ENCODE measurements at regions not wholly inside any gene's neighbourhood (a gene's known extent, or its start where the extent isn't known, plus 50 kb on each side); places are given as distances from the start of the nearest gene placed in this dataset.

DNA sequence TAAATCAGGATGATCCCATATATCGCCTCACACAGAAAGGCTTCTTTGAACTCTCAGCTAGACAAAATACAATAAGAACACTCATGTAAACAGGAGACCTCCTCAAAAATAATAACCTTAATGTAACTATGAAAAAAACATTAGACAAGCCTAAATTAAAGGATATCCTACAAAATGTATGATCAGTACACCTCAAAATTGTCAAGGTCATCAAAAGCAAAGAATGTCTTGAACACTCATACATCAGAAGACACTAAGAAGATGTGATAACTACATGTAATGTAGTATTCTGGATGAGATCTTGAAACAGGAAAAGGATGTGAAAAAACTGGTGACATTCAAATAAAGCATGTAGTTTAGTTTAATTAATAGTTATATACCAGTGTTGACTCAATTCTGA lies 616.8 kb upstream of the ZEB2 start:
- DNase-seq: no peak

DNA sequence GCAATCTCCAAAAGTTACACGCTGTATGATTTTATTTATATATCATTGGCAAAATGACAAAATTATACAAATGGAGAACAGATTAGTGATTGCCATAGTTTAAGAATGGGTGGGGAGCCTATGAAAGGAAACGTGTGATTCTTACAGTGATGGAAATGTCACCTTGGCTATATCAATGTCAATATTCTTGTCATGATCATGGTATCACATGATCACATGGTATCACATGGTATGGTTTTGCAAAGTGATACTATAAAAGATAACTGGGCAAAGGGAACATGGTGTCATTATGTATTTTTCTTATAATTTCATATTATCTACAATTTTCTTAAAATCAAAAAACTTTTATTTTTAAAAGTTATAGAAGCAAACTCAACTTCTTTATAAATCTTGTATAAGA lies 606.2 kb upstream of the ZEB2 start:
- no peak for DNase-seq

DNA sequence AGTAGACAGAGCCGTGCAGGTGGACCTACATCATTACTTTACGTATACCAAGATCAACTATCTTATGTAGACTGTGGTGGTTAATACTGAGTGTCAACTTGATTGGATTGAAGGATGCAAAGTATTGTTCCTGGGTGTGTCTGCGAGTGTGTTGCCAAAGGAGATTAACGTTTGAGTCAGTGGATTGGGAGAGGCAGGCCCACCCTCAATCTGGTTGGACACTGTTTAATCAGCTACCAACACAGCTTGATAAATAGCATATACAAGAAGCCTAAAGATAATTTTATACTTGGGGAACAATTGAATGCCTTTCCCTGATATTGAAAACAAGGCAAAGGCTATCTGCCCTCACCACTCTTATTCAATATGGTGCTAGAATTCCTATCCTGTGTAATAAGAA lies 604.2 kb upstream of the ZEB2 start:
- DNase-seq: no peak

DNA sequence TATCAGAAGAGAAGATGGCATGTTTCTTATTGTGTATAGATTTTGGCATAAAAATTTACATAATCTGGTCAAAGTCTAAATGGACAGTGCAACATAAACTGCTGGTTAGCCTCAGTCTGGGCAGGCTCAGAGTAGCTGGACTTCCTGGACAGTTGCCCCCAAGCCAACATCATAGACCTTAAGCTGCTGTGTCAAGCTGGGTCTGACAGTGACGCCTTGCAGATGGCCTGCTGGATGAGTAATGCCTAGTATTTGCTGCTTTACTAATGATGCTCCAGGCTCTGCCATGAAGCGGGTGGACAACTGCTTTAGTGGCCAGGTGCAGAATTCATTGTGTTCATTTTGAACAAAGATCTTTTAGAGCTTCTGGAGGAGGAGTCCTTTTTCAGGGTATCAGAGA lies 603.7 kb upstream of the ZEB2 start:
- no peak for DNase-seq

DNA sequence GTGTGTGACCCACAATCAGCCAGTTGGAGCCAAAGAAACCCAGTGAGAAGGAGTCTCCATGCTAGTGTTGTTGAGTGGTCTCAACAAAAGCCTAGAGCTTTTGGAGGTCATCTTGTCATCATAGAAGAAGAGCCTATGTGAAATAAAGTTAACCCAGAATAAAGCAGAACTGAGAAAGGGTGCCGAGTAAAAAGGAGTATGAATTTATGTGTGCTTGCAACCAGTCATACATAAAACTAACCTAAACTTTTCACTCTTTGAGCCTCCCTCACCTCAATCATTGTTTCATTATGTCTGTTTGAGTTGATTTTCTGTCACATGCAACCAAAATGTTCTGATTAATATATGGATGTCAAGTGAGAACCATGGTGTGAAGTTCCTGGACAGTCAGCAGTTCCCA lies 599.3 kb upstream of the ZEB2 start:
- DNase-seq: no peak

DNA sequence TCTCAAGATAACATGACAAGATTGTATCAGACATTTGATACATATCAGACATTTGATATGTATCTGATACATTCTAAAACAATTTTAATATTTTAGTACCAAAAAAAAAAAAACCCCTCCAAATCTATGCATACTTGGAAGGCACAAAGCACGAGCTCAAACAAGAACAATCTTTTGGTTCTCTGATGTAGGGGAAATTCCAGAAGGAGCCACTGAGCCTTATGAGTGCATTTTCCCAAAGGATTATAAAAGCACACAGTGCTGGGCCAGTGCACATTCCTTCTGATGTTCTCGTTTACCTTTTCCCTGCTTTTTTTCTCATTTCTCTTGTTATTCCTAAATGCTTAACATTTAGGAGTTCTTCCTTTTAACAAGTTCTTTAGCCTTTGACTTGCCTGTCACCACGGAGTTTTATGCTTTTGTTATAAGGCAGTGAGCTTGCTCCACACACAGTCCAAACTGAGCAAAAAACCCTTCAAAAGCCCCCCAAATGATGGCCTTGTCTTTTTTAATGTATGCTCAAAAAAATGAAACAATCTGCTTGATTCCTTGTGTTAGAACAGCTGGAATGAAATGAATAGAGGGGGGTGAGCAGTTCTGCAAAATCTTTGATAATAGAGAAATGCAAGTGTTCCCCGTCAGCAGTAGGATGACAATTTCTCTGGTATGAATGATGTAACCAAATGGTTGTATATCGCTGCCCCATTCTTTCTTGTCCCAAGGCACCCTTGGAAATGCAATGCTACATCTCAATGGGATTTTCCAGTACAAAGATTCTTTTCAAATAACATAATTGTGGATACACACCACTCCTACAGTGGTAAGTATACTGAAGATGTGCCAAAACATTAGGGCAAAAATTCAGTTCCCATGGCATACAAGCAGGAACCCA lies 597.2 kb upstream of the ZEB2 start:
- DNase-seq: no peak

DNA sequence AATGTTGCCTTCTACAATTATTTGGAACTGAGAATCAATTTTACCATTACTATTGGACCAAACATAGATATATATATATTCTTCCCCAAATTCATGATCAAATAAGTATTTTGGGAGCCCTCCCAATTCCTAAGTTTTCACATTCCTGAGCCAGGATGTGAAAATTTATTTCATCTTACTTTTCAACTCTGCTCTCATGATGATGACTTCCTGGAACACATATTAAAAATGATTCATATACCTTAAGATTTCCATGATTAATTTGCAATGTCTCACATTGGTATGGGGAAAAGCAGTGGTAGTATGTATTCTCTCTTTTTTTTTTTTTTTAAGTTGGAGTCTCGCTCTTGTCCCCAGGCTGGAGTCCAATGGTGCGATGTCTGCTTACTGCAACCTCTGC lies 596.1 kb upstream of the ZEB2 start:
- DNase-seq: no peak

DNA sequence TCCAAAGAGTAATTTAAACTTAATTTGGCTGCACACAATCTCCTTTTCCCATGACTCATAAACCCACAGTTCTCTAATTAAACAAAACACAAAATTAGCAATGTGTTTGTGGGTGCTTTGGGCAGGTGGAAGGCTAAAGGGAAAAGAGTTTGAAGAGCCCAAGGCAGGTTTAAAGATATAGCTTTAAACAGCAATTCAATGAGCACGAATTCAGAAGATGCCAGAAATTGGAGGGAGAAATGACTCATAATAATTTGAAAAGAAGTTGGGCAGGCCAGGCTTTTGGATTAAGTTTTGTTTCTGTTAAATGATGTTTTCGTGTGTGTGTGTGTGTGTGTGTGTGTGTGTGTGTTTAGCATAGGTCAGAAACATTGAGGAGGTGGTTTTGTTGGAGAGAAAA lies 594.8 kb upstream of the ZEB2 start:
- no peak for DNase-seq

DNA sequence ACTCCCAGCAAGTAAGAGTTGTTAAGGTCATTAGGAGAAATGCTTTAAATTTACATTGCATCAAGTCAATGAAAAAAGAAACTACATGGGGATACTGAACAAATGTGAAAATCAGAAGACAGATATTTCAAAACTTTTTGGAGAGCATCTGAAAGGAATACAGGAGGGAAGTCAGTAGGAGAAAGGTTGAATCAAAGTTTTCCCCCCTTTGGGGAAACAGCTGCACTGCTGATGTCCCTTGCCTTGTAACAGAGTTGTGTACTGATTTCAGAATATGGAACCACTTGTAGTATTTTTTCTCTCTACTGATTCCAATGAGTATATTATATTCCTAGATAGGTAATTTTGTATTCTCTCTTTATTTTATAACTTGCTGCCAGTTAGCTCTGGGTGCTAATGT lies 592.5 kb upstream of the ZEB2 start:
- no peak for DNase-seq

DNA sequence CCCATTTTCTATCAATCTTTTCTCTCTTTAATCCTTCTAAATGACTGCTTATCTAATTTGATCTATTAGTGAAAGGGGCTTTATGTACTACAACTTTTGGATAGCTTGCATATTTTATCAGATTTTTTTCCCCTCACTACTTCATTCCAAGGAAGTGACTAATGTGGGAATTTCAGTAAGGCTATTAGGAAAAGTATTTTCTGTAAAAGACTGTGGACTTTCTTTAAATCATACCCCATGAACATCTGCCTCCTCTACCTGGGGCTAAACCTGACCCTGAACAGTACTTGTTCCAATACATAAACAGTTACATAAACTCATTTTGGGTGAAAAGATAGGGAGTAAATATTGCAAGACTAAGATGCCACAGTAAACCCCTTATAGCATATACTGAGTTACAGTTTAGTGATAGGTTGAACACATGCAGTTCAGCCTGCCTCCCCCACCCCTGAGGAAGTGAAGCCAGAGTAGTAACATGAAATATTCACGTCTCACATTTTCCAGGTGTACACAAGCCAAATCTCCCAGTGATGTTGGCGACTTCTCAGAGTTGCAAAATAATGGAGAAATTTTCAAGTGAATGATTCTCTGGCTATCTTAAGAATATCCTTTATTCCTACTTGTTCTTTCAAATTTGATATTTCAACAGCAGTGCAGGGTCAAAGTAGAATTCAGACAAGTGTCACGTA lies 590.9 kb upstream of the ZEB2 start:
- no peak for DNase-seq

DNA sequence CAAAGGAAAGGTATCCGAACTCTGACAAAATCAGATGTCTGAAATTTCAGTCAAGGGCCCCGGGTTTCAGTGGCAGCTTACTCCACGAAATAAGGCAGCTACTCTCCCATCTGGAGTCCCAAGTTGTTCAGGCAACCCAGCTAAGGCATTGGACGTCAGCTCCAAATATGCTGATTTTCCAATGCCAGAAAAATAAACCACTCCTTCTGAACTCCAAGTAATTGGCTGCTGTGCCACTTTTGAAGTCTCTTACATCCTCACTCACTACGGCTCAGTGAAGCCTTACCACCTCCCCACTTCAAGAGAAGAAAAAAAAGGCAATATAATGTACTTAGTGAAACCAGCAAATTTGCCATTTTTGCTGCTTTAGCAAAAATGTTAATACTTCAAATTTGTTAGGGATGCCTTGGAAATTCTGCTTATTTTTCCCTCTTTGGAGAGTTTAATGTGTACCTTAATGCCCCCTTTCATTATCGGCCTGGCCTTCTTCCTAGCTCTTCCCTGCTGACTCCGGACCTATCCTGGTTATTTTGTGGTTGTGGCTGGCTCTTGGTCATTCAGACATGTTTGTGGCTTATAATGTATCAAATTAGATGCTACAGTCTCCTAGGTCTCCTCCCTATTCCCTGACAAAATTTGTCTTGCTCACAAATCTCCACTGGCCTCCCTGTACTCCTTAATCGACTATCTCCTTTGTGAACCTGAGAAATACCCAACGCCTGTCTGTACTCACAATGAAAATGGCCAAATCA lies 589.2 kb upstream of the ZEB2 start:
- no peak for DNase-seq

DNA sequence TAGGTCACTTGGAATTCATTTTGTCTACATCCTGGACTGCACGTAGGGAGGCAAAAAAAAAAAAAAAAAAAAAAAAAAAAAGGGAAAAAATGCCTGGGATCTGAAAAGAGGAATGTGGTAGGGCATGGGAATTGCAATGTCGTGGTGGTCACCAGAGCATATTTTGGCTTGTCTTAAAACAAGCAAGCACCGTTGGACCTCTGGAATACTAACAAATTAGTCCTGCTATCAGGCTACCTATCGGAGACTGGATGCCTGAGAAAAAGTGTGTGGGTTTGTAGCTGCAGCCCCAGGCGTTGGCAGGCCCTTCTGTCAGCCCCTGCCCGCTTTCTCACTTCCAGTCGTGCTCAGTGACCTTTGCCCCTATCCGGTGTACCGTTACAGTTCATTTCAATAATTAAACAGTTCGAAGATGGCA lies 588.5 kb upstream of the ZEB2 start:
- no peak for DNase-seq

DNA sequence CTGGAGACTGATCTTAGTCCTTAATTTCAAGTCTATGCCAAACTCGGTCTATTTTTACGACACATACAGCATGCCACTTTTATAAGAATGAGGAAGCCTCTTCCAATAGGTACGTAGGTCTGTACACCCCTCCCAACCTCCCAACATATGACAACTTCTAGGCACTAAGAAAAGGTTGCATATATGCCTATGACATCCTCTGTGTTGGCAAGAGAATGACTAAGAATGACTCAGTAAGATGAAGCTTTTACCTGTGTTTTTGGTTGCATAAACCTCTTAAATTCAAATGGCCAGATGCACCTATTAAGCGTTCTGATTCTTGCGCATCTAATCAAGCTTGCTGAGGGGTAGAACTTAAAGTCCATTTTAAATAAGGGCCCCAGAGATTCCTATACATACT lies 586.4 kb upstream of the ZEB2 start:
- DNase-seq: no peak

DNA sequence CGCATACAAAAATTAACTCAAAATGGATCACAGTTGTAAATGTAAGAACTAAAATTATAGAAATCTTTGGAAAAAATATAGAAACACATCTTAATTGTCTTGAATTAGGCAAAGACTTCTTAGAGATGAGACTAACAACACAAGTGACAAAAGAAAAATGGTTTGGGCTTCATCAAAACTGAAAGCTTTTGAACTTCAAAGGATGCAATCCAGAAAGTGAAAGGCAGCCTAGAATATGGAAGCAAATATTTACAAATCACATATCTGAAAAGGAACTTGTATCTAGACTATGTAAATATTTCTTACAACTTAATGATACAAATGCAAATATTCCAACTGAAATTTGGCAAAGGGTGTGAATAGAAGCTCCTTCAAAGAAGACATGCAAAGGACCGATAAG lies 582.8 kb upstream of the ZEB2 start:
- no peak for DNase-seq

DNA sequence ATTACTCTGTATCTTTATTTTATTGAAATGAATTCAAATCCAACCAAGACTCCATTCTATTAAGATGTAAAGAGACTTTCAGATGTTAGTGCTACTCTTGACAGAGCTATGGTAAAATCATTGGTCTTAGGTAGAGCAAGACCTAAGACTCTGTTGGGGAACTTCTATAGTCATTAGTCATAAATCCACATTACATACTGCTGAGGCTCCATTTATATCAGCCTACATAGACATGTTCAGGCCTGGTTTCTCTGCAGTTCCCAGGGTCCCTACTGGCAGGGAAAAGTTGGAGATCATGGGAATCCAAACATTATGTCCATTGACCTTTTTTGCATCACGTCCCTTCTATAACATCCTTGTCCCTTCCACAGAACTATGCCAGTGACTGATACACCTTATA lies 580.4 kb upstream of the ZEB2 start:
- DNase-seq: no peak

DNA sequence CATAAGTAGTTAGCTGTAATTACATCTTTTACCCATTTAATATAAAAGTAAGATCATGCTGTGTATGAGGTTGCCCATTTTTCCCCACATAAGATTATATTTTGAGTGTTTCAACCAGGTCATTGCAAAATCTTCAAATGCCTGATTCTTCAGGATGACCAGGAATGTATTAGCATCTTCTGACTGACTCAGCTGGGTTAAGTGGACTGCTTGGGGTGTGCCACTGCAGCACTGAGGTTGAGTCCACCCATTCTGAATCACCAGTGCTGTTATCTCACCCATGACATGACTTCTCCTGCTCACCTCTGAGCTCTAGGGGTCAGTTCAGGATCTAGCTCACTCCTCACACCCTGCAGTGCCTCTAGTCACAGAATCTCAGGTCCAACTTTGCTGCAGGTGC lies 576.7 kb upstream of the ZEB2 start:
- no peak for DNase-seq

DNA sequence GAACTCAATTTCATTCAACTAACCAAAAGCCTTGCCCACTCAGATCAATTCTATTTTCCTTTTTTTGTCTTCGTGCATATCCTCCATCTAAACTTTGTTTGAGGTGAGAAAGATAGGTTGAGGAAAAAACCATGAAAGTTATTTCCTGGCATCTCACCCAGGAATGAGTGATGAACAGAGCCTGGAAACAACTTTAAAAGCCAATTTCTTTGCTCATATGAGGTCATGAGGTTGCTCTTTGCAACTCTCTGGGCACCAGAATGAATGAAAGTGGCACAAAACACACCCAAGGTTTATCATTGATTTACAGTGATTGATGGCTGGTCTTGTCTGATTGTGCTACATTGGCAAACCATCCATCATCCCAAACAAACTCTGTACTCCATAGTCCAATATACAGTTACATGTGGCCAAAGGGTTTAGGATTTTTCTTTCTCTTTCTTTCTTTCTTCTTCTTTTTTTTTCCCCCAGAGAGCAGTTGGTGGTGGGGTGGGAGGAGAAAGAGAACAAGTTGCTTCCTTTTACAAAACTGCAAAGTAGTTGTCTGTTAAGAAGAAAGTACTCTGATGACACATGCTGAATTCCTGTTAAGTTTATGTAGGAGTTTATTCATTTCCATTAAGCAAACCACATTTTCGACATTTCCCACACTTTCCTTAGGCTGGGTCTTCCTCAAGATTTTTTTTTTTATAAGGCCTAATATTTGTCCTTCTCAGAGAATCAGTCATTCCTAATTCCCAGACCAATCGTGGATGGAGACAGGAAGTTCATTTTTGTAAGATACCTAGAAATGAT lies 575.9 kb upstream of the ZEB2 start:
- no peak for DNase-seq

DNA sequence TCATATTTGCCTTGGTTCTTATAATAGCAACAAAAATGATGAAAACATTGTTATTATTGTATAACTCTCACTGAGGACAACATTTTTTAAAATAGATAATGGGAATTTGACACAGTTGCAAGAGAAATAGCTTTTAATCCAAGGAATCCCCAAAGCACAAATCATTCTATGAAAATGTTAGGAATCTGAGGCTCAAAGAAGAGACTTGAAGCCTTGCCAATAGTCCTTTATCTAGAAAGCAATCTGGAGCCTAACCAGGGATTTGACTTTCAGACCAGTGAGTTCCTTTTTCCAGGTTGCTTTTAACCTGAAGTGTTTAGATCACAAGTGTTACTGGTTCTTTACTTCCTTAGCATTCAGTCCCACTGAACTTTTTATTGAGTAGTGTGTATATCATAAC lies 574.5 kb upstream of the ZEB2 start:
- DNase-seq: no peak

DNA sequence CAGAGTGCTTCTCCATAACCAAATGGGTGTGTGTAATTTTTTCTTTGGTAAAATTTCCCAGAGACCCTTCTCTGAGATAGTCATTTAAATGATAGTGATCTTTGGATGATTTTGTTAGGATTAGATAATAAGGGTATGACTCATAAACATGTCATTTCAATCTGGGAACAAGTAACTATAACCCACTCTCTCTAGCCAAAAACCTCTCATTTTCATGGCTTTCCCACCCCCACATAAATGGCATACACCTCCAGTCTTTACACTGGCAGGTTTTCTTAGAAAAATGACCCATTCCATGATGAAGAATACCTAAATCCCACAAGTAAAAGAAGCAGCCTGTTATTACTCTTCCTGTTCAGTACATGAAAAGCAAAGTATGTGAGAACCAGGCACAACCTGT lies 572.0 kb upstream of the ZEB2 start:
- DNase-seq: no peak

DNA sequence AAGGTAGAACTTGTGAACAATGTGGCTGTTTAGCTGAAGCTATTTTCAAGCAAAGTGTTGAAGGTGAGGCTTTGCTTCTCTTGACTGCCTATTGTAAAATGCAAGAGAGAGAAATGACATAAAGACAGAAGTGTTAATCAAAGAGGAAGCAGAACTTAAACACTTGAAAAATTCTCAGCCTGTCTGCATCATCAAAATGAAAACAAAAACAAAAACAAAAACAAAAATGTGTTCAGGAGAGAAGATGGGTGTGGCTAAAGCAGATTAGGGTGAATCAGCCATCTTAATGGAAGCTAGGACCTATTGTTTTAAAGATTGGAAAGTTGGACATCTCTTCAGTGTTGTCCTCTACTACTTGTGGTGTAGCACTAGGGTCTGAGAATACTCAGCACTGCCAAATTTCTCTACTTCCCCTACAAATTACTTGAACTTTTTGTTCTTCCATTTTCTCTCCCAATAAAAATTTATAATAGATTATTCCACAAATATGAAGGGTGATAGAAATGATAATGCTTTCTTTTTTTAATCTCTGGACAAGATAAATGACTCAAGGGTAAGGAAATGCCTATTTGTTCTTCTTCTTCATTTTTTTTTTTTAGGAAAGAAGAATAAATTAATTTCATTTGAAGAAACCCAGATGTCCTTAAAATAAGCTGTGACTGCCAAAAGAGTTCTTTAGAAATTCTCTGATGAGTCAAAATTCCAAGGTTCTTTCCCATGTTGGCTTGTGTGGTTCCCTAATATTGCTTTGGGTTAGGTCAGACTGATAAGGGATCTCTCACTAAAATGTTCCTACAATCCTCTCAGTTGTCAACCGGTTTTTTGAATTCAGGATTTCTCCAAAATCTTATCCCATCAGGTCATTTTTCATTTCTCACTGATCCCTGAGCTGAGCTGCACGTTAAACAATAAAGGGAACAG lies 571.2 kb upstream of the ZEB2 start:
- DNase-seq: no peak

DNA sequence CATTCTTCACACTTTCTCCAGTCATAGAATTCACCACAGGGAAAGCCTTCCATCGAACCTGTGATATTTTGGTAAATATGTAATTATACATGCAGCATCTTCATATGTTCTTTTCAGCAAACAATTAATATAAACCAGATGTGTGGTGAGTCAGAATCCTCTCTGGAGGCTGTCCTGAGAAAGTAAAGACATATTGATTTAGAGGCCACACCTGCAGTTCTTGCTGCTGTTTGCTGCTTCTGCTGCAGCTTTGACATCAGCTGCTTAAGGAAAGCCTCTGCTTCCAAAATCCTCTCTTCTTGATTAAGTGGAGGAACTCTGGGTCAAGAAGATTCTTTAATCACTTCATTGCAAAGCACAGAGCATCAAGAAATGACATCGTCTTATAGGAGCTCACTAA lies 568.8 kb upstream of the ZEB2 start:
- no peak for DNase-seq

DNA sequence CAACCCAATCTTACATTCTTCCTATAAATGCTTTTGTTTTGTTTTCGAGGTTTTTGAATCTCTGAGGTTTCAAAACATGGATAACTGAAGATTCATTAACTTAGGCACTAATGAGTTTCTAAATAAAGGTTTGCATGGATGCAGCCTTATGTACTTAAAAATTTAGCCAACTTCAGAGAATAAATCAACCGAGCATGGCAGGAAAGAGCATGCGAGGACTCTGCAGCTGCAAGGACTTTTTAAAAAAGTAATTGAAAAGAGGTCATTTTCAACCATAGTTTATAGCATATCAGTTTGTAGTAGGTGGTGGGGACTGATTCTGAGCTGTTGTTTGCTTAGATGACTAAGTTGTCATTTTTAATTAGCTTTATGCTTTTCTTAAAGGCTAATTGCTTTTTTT lies 567.0 kb upstream of the ZEB2 start:
- DNase-seq: no peak
